ENCODE measurements at regions not wholly inside any gene's neighbourhood (a gene's known extent, or its start where the extent isn't known, plus 50 kb on each side); places are given as distances from the start of the nearest gene placed in this dataset.

DNA sequence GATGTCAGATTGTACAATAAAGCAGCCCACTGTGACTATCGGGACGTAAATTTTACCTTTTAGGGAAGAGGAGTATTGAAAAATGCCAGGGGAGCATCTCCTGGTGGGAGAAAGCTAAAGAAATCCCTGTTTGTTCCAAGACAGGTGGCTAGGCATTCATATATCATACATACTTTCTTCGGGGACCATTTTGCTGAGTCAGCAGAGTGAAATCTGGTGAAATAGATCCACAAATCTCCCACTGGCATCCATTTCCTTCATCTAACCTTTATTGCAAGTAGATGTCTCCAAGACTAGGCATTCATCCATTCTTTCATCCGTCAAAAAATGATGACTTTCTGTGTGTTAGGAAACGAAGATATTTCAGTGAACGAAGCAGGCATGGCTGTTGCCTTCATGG lies 107.1 kb downstream of the BMP4 start:
- H3K36me3 ChIP-seq (ENCODE audit: insufficient read depth in 1 of 2, low read depth in 1 of 2): no peaks in the 10 kb centered on the region
- no peaks in the 10 kb centered on the region for H3K9me3 ChIP-seq
- DNase-seq: no peak
- peaks cover 0 to 1% (median 0%) of the 10 kb centered on the region in 3 donors for H3K27me3 ChIP-seq (ENCODE audit: insufficient read depth in 3 of 3, low read length in 2 of 3)
- H3K4me1 ChIP-seq: no peaks in the 10 kb centered on the region
- intact Hi-C loops (cut with DNase I): no loop called here
- H3K27ac ChIP-seq: no peak overlapping the region
- ATAC-seq: no peak
- 86 to 89% (median 88%) methylated on average over 6 of the region's 6 CpGs for WGBS, 3 donors
- TF ChIP-seq, protein P1, sequence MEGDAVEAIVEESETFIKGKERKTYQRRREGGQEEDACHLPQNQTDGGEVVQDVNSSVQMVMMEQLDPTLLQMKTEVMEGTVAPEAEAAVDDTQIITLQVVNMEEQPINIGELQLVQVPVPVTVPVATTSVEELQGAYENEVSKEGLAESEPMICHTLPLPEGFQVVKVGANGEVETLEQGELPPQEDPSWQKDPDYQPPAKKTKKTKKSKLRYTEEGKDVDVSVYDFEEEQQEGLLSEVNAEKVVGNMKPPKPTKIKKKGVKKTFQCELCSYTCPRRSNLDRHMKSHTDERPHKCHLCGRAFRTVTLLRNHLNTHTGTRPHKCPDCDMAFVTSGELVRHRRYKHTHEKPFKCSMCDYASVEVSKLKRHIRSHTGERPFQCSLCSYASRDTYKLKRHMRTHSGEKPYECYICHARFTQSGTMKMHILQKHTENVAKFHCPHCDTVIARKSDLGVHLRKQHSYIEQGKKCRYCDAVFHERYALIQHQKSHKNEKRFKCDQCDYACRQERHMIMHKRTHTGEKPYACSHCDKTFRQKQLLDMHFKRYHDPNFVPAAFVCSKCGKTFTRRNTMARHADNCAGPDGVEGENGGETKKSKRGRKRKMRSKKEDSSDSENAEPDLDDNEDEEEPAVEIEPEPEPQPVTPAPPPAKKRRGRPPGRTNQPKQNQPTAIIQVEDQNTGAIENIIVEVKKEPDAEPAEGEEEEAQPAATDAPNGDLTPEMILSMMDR (IDR thresholded peaks at IDR 0.05): no peak
- H3K4me3 ChIP-seq: no peak overlapping the region

DNA sequence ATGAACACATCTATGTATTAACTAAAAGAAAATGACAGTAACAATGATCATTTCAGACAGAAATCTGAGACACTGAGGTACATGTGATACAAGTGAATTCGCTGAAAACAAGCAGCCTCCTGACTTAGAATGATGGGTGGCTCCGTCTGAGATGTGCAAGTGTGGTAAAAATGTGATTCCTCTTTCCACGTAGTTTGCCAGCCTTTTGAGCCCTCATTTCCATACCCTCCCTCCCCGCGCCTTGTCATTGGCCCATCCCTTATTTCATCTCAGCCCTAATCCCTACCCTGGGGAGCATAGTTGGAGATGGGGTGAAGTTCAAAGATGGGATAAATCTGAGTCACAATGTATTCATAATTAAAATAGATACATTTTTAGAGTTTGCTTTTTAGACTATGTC lies 107.8 kb downstream of the BMP4 start:
- Histone ChIP-seq H3K4me1 (no peaks in the 10 kb centered on the region), H3K36me3 (ENCODE audit: insufficient read depth in 1 of 2, low read depth in 1 of 2) (no peaks in the 10 kb centered on the region), H3K27me3 (ENCODE audit: insufficient read depth in 3 of 3, low read length in 2 of 3) (no peaks in the 10 kb centered on the region), H3K4me3 (no peak overlapping the region), H3K9me3 (no peaks in the 10 kb centered on the region), H3K27ac (no peak overlapping the region)
- TF ChIP-seq, protein P1 (IDR thresholded peaks at IDR 0.05): no peak
- intact Hi-C loops (cut with DNase I): no loop called here
- WGBS, 3 donors: 73% methylated on average over 5 of the region's 5 CpGs
- ATAC-seq (no peak), DNase-seq (no peak)

DNA sequence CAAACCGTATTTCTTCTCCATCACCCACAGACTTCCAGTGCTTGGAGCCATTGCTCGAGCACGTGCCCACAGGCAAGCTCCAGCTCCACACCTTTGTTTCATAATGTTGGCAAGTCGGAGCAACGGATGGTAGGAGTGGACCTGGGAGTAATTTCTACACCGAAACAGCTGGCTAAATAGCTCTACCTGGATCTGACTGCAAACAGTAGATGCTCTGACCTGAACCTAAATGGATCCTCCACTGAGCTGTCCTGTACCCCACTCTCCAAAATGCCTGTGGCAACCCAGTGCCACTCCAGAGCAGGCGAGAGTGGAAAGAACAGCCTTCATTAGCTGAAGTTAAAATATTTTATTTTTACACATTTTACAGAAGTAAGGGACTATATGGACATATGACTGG lies 108.7 kb downstream of the BMP4 start:
- Histone ChIP-seq H3K36me3 (ENCODE audit: insufficient read depth in 1 of 2, low read depth in 1 of 2) (no peaks in the 10 kb centered on the region), H3K4me1 (no peaks in the 10 kb centered on the region), H3K9me3 (no peaks in the 10 kb centered on the region), H3K4me3 (no peak overlapping the region), H3K27ac (no peak overlapping the region), H3K27me3 (ENCODE audit: insufficient read depth in 3 of 3, low read length in 2 of 3) (no peaks in the 10 kb centered on the region)
- TF ChIP-seq, protein P1 (IDR thresholded peaks at IDR 0.05): no peak
- DNase-seq (no peak), ATAC-seq (no peak)
- 93 to 97% (median 95%) methylated on average over 7 of the region's 7 CpGs for WGBS, 3 donors
- intact Hi-C loops (cut with DNase I): no loop called here

DNA sequence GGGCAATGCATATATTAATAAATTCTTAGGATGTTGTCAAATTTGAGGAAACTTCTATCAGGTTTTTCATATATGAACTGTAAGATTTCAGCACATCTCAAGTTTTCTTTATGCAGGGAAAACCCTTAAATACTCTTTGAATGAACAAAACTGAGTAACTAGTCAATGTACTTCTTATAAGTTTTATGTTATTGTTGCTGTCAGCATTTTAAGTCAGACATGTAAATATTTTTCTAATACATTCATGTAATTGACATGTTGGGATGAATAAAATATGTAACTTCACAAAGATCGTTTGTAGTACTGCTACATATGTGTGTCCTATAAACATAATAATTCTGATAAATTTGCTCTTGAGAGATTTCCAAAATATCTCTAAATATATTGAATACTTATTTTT lies 109.6 kb downstream of the BMP4 start:
- TF ChIP-seq, protein P1 (IDR thresholded peaks at IDR 0.05): no peak
- no peak overlapping the region for H3K27ac ChIP-seq
- H3K4me3 ChIP-seq: no peak overlapping the region
- no peaks in the 10 kb centered on the region for H3K27me3 ChIP-seq (ENCODE audit: insufficient read depth in 3 of 3, low read length in 2 of 3)
- no peaks in the 10 kb centered on the region for H3K36me3 ChIP-seq (ENCODE audit: insufficient read depth in 1 of 2, low read depth in 1 of 2)
- intact Hi-C loops (cut with DNase I): no loop called here
- DNase-seq (no peak), ATAC-seq (no peak)
- no peaks in the 10 kb centered on the region for H3K9me3 ChIP-seq
- WGBS, 3 donors: 80 to 93% (median 93%) methylated on average over 1 of the region's 1 CpG
- no peaks in the 10 kb centered on the region for H3K4me1 ChIP-seq

All from psoas muscle (tissue), 7 donors.